Neural cell (in vitro differentiated cells): ENCODE measurements at regions not wholly inside any gene's neighbourhood (a gene's known extent, or its start where the extent isn't known, plus 50 kb on each side); places are given as distances from the start of the nearest gene placed in this dataset.

Experiments
- H2AFZ ChIP-seq: fragments of 200-600, 300-800 bp; sonication (generic), shearing (Covaris generic); 2 replicates; pipeline ENCODE4 v1.6.0; 2014; ENCODE audit warnings: low read depth, mild to moderate bottlenecking, antibody characterized with exemption, low read length, moderate library complexity
- H3F3A ChIP-seq: fragments of 200-600 bp; shearing (Covaris generic); 2 replicates; pipeline ENCODE4 v1.6.1; 2016; ENCODE audit warnings: mild to moderate bottlenecking, moderate library complexity, mixed read lengths, antibody characterized with exemption, low read length; ENCODE audit not compliant: insufficient read depth, poor library complexity, severe bottlenecking
- H3K27ac ChIP-seq: fragments of 200-600, 300-800 bp; sonication (generic), shearing (Covaris generic); 2 replicates; pipeline ENCODE4 v1.5.1; 2014; ENCODE audit warnings: mild to moderate bottlenecking, low read length, moderate library complexity
- H3K27me3 ChIP-seq: fragments of 300-800, 200-600 bp; sonication (generic), shearing (Covaris generic); 2 replicates; pipeline ENCODE4 v1.6.0; 2014; ENCODE audit warnings: mild to moderate bottlenecking, low read depth, low read length, moderate library complexity; ENCODE audit not compliant: insufficient read depth
- H3K36me3 ChIP-seq: fragments of 300-800, 200-600 bp; sonication (generic), shearing (Covaris generic); 2 replicates; pipeline ENCODE4 v1.5.1; 2014; ENCODE audit warnings: mild to moderate bottlenecking, antibody characterized with exemption, low read length, moderate library complexity; ENCODE audit not compliant: insufficient read depth
- H3K4me2 ChIP-seq: fragments of 300-800, 200-600 bp; sonication (generic), shearing (Covaris generic); 2 replicates; pipeline ENCODE4 v1.6.0; 2014; ENCODE audit warnings: mild to moderate bottlenecking, low read length
- H3K4me3 ChIP-seq: fragments of 300-800, 200-600 bp; sonication (generic), shearing (Covaris generic); 2 replicates; pipeline ENCODE4 v1.5.1; 2014; ENCODE audit warnings: mild to moderate bottlenecking, low read length, moderate library complexity
- H3K79me2 ChIP-seq: fragments of 200-600 bp; shearing (Covaris generic); replicated peaks from 2 replicates; pipeline ENCODE4 v1.6.0; 2014; ENCODE audit warnings: mild to moderate bottlenecking, low read length, moderate library complexity; ENCODE audit not compliant: insufficient read depth
- H3K9ac ChIP-seq: fragments of 300-800, 200-600 bp; sonication (generic), shearing (Covaris generic); 2 replicates; pipeline ENCODE4 v1.6.1; 2016; ENCODE audit warnings: mild to moderate bottlenecking, low read length, mixed read lengths
- H3K9me2 ChIP-seq: fragments of 200-600 bp; shearing (Covaris generic); 2 replicates; pipeline ENCODE4 v1.6.1; 2016; ENCODE audit warnings: mild to moderate bottlenecking, low read length, mixed read lengths; ENCODE audit not compliant: insufficient read depth
- H3K9me3 ChIP-seq: fragments of 200-600, 300-800 bp; sonication (generic), shearing (Covaris generic); 2 replicates; pipeline ENCODE4 v1.6.1; 2016; ENCODE audit warnings: mild to moderate bottlenecking, mixed run types, low read length, moderate library complexity, mixed read lengths
- H4K20me1 ChIP-seq: fragments of 200-600 bp; shearing (Covaris generic); 2 replicates; pipeline ENCODE4 v1.6.1; 2016; ENCODE audit warnings: mild to moderate bottlenecking, mixed run types; ENCODE audit not compliant: insufficient read depth
- CTCF ChIP-seq: fragments of 450-650 bp; IDR thresholded peaks from 2 replicates; pipeline ENCODE4 v1.5.1; 2014; ENCODE audit warnings: antibody characterized with exemption, mild to moderate bottlenecking, moderate library complexity; ENCODE audit not compliant: poor library complexity, severe bottlenecking
- EP300 ChIP-seq: fragments of 450-650 bp; conservative IDR thresholded peaks from 2 replicates; pipeline ENCODE4 v1.6.1; 2014; ENCODE audit warnings: antibody characterized with exemption, mild to moderate bottlenecking, moderate library complexity; ENCODE audit not compliant: poor library complexity, severe bottlenecking
- EZH2 ChIP-seq: fragments of 200-600, 300-800 bp; shearing (Covaris generic), sonication (generic); IDR thresholded peaks from 2 replicates; pipeline ENCODE4 v1.6.1; 2014; ENCODE audit warnings: antibody characterized with exemption, low read length, borderline replicate concordance, mild to moderate bottlenecking; ENCODE audit not compliant: insufficient read depth, poor library complexity, severe bottlenecking
- MXI1 ChIP-seq: fragments of 450-650 bp; conservative IDR thresholded peaks from 2 replicates; pipeline ENCODE4 v1.6.1; 2014; ENCODE audit warnings: antibody characterized with exemption, mild to moderate bottlenecking; ENCODE audit not compliant: poor library complexity, severe bottlenecking
- POLR2AphosphoS5 ChIP-seq: IDR thresholded peaks from 2 replicates; pipeline ENCODE4 v1.6.1; 2012
- RAD21 ChIP-seq: fragments of 450-650 bp; conservative IDR thresholded peaks from 2 replicates; pipeline ENCODE4 v1.6.1; 2014; ENCODE audit warnings: antibody characterized with exemption, mild to moderate bottlenecking, moderate library complexity
- REST ChIP-seq: IDR thresholded peaks from 2 replicates; pipeline ENCODE4 v1.6.1; 2012; ENCODE audit warnings: borderline replicate concordance
- SMC3 ChIP-seq: fragments of 450-650 bp; conservative IDR thresholded peaks from 2 replicates; pipeline ENCODE4 v1.6.1; 2014; ENCODE audit warnings: antibody characterized with exemption, mild to moderate bottlenecking, moderate library complexity; ENCODE audit not compliant: poor library complexity
- TAF1 ChIP-seq: IDR thresholded peaks from 2 replicates; pipeline ENCODE4 v1.6.1; 2012; ENCODE audit warnings: low read depth

- Histone ChIP-seq H3K9me2 (no peaks in the 10 kb centered on the region), H3K27ac (no peak overlapping the region), H3K4me2 (no peak overlapping the region), H3K4me3 (no peak overlapping the region), H3K79me2 (no peaks in the 10 kb centered on the region), H3F3A (no peaks in the 10 kb centered on the region), H3K9me3 (peaks cover 7% of the 10 kb centered on the region), H3K9ac (no peak overlapping the region), H3K27me3 (no peaks in the 10 kb centered on the region), H2AFZ (no peak overlapping the region), H3K36me3 (no peaks in the 10 kb centered on the region), H4K20me1 (no peaks in the 10 kb centered on the region)
- TF ChIP-seq MXI1 (no peak), EZH2 (no peak), REST (no peak), TAF1 (no peak), POLR2AphosphoS5 (no peak), EP300 (no peak)
Observed at GRCh38 chr7:20993693-20994092, 207.0 kb upstream of the SP8 start.

GRCh38 chr7:20998309-20998708 lies 211.6 kb upstream of the SP8 start:
- Histone ChIP-seq H4K20me1 (no peaks in the 10 kb centered on the region), H3K4me3 (no peak overlapping the region), H3K4me2 (no peak overlapping the region), H3K27me3 (no peaks in the 10 kb centered on the region), H3K9me3 (no peaks in the 10 kb centered on the region), H3K36me3 (no peaks in the 10 kb centered on the region), H3K79me2 (no peaks in the 10 kb centered on the region), H2AFZ (no peak overlapping the region), H3K9ac (no peak overlapping the region), H3F3A (no peaks in the 10 kb centered on the region), H3K9me2 (no peaks in the 10 kb centered on the region), H3K27ac (no peak overlapping the region)
- TF ChIP-seq MXI1 (no peak), TAF1 (no peak), CTCF (no peak), EZH2 (no peak), SMC3 (no peak), EP300 (no peak), POLR2AphosphoS5 (no peak), REST (no peak), RAD21 (no peak)
